HG02798 (cell line): ENCODE measurements at regions not wholly inside any gene's neighbourhood (a gene's known extent, or its start where the extent isn't known, plus 50 kb on each side); places are given as distances from the start of the nearest gene placed in this dataset.

Source experiments
- ATAC-seq: cut with Tn5 transposase; IDR thresholded peaks from one replicate; pipeline ENCODE4 v1.9.1; 2021; ENCODE audit warnings: mild to moderate bottlenecking; ENCODE audit not compliant: unreplicated experiment, poor library complexity

- no peak for ATAC-seq
Observed at GRCh38 chr1:175894581-175894980, 151.2 kb upstream of the TNR start.

- ATAC-seq: no peak
Observed at GRCh38 chr1:175893192-175893591, 149.8 kb upstream of the TNR start.

- ATAC-seq: no peak
Observed at GRCh38 chr1:175892686-175893085, 149.3 kb upstream of the TNR start.

- ATAC-seq: no peak
Observed at GRCh38 chr1:175891783-175892309, 148.5 kb upstream of the TNR start.

- ATAC-seq: no peak
Observed at GRCh38 chr1:175890958-175891357, 147.6 kb upstream of the TNR start.

- ATAC-seq: no peak
Observed at GRCh38 chr1:175889848-175890247, 146.5 kb upstream of the TNR start.

- no peak for ATAC-seq
Observed at GRCh38 chr1:175888996-175889395, 145.6 kb upstream of the TNR start.

GRCh38 chr1:175887981-175888428 lies 144.6 kb upstream of the TNR start:
- peak; percentile 92 for ATAC-seq

GRCh38 chr1:175887521-175887920 lies 144.1 kb upstream of the TNR start:
- ATAC-seq: no peak

- ATAC-seq: no peak
Observed at GRCh38 chr1:175885326-175885725, 141.9 kb upstream of the TNR start.

GRCh38 chr1:175884369-175884768 lies 141.0 kb upstream of the TNR start:
- no peak for ATAC-seq

GRCh38 chr1:175882192-175882591 lies 138.8 kb upstream of the TNR start:
- no peak for ATAC-seq

GRCh38 chr1:175881246-175881976 lies 138.0 kb upstream of the TNR start:
- ATAC-seq: no peak

GRCh38 chr1:175878775-175879174 lies 135.4 kb upstream of the TNR start:
- no peak for ATAC-seq

- ATAC-seq: no peak
Observed at GRCh38 chr1:175877939-175878737, 134.7 kb upstream of the TNR start.

- no peak for ATAC-seq
Observed at GRCh38 chr1:175875556-175875955, 132.2 kb upstream of the TNR start.

GRCh38 chr1:175874081-175874480 lies 130.7 kb upstream of the TNR start:
- no peak for ATAC-seq

- ATAC-seq: peak; percentile 78
Observed at GRCh38 chr1:175873290-175873935, 130.0 kb upstream of the TNR start.

GRCh38 chr1:175872588-175872987 lies 129.2 kb upstream of the TNR start:
- no peak for ATAC-seq

GRCh38 chr1:175871647-175872046 lies 128.3 kb upstream of the TNR start:
- no peak for ATAC-seq

- ATAC-seq: no peak
Observed at GRCh38 chr1:175870217-175870616, 126.8 kb upstream of the TNR start.
